DND-41 (cell line): ENCODE measurements at regions not wholly inside any gene's neighbourhood (a gene's known extent, or its start where the extent isn't known, plus 50 kb on each side); places are given as distances from the start of the nearest gene placed in this dataset.

Experiments used
- CTCF ChIP-seq: IDR thresholded peaks from 2 replicates; pipeline ENCODE4 v1.5.1; 2012; ENCODE audit warnings: borderline replicate concordance, low read length, moderate library complexity, mild to moderate bottlenecking; ENCODE audit not compliant: poor library complexity, severe bottlenecking; ENCODE audit errors: extremely low read depth
- EZH2 ChIP-seq: IDR thresholded peaks from 3 replicates; pipeline ENCODE4 v1.6.1; 2012; ENCODE audit warnings: borderline replicate concordance, low read depth, mild to moderate bottlenecking, moderate library complexity, low read length, inconsistent platforms; ENCODE audit not compliant: severe bottlenecking

GRCh38 chr5:111859533-111860270, 102.7 kb upstream of the NREP start:
- TF ChIP-seq CTCF, result no peak
- no peak for TF ChIP-seq EZH2
